Transverse colon (tissue), 4 donors: ENCODE measurements at regions not wholly inside any gene's neighbourhood (a gene's known extent, or its start where the extent isn't known, plus 50 kb on each side); places are given as distances from the start of the nearest gene placed in this dataset.

ENCODE experiments used
- POLR2A ChIP-seq: fragments of 450-650 bp; IDR thresholded peaks from one replicate; pipeline ENCODE4 v1.6.1; 2016; ENCODE audit warnings: antibody characterized with exemption, mild to moderate bottlenecking, moderate library complexity
- POLR2AphosphoS5 ChIP-seq, 3 donors: sonication (generic); formaldehyde crosslinking; IDR thresholded peaks; one replicate each; pipeline ENCODE4 v1.6.1; 2016; ENCODE audit warnings: antibody characterized with exemption in 3 of 3
- TF ChIP-seq, protein P1 (sequence below), 5 experiments: fragments of 200-600 bp in 3 of 5; fragments of 450-650 bp in 2 of 5; sonication (generic) in 3 of 5; IDR thresholded peaks; 1 replicate in 2 of 5; 2 replicates in 3 of 5; pipeline ENCODE4 v1.5.1; 2016 to 2017; ENCODE audit warnings: antibody characterized with exemption in 5 of 5, inconsistent platforms in 3 of 5, mild to moderate bottlenecking in 2 of 5, moderate library complexity in 1 of 5

- TF ChIP-seq POLR2A: no peak
- TF ChIP-seq POLR2AphosphoS5 (IDR thresholded peaks at IDR 0.05): no peak
- TF ChIP-seq, protein P1, sequence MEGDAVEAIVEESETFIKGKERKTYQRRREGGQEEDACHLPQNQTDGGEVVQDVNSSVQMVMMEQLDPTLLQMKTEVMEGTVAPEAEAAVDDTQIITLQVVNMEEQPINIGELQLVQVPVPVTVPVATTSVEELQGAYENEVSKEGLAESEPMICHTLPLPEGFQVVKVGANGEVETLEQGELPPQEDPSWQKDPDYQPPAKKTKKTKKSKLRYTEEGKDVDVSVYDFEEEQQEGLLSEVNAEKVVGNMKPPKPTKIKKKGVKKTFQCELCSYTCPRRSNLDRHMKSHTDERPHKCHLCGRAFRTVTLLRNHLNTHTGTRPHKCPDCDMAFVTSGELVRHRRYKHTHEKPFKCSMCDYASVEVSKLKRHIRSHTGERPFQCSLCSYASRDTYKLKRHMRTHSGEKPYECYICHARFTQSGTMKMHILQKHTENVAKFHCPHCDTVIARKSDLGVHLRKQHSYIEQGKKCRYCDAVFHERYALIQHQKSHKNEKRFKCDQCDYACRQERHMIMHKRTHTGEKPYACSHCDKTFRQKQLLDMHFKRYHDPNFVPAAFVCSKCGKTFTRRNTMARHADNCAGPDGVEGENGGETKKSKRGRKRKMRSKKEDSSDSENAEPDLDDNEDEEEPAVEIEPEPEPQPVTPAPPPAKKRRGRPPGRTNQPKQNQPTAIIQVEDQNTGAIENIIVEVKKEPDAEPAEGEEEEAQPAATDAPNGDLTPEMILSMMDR (IDR thresholded peaks at IDR 0.05): no peak
Observed at GRCh38 chr2:136057802-136058140, 60.2 kb downstream of the CXCR4 start.
